ENCODE measurements at regions not wholly inside any gene's neighbourhood (a gene's known extent, or its start where the extent isn't known, plus 50 kb on each side); places are given as distances from the start of the nearest gene placed in this dataset.

DNA sequence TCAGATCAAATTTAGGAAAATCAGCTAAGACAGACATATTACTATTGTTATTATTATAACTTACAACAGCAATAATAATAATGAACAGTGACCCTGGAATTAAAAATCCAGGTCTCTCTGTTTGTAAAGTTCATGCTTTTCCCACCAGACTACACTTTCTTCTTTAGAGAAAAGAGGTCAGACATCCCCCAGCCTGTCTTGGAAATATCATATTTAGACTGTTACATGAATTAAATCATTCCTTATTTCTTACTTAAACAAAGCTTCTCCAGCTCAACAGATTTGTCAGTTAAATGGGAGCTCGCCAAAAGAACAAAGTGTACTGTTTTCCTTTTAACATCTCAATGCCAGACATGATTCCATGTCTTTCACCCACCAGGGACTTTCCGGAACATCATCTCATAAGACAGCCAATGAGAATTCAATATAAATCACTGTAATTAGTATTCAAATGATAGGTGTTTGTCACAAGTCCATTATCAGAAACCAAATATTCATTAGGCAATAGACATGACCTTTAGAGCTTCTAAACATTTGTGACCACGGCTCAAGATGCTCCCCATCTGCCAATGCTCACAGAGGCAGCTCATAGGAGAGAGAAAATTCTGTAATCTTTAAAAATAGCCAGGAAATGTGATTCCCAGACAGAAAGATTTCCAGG is 351.9 kb downstream of the ENC1 start:
- DNase-seq (ENCODE audit: low read depth), result no peak

DNA sequence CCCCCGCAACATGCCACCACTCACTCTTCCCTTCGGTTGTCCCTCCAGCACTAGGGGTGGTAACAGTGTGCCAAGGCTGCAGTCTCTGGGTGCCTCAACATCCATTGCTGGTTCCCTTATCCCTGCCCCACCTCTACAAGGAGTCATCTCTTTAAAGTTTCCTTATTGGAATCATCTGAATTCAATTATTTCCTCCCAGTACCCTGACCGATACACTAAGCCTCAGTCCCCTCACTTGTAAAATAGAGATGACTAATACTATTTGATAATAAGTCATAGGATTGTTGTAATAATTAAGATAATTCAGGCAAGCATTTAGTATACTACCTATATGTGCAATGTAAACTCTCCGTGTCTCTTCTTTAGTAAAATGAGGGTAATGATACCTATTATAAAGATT is 352.5 kb downstream of the ENC1 start:
- no peak for DNase-seq (ENCODE audit: low read depth)

- no peak for DNase-seq (ENCODE audit: low read depth)
Measured at GRCh38 chr5:74286734-74287695, 353.5 kb downstream of the ENC1 start.

DNA sequence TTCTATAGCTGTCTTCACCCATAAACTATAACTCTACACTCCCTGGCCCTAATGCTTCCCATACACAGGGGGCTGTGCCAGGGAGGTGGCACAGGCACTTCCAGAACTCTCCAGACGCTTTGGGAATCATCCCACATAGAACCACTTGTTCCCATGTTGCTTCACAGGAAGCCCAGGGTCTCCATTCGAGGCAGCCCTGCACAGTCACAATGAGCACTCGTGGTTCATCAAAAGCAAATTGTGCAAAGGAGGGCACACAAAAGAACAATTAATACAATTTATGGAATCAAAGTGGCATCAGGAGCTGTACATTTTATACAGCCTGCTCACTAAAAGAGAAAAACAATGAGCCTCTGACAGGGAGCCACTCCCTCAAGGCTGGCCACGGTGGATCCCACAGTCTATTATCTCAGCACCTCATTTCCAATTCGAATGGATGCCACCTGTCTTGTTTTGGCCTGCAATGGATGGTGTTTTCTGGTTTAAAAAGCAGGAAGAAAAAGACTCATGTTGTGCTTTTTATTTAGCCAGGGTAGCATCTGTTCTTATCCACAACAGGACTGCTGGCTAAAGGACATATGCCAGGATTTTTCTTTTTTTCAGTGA is 354.8 kb downstream of the ENC1 start:
- no peak for DNase-seq (ENCODE audit: low read depth)

DNA sequence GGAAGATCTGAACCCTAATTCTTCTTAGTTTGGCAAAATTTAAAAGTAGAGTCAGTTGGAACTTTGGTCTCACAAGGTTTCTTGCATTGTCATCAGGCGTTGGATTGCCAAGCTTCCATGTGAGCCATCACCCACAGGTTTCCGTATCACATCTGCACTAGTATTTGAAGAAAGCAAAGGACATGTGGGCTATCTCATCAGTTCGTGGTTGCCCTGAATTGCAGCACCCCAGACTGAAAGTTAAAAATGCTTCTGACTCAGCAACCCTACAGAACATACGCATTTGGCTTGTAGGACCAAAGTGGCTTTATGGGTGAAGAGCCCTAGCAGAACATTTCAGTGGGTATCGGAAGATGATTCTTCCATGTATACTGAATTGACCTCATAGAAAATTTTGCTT is 358.0 kb downstream of the ENC1 start:
- no peak for DNase-seq (ENCODE audit: low read depth)

- DNase-seq (ENCODE audit: low read depth), result no peak
Measured at GRCh38 chr5:74281166-74281565, 359.4 kb downstream of the ENC1 start.

GRCh38 chr5:74280306-74280705 is 360.2 kb downstream of the ENC1 start:
- no peak for DNase-seq (ENCODE audit: low read depth)

DNA sequence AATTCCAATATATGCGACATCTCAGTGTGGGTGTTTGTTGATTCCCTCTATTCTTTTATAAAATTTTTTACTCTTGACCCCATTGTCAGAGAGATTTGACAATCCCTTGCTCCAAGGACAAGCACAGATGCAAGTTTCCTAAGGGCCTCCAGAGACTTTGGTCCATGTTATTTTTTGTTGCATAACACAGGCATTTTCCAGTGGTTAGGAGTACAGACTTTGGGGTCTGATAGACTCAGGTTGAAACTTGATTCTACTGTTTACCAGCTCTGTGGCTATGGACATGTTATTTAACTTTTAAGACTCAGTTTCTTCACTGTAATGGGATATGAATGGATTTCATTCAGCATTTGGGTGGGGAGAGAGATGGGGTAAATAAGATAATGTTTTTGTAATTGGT is 361.3 kb downstream of the ENC1 start:
- DNase-seq (ENCODE audit: low read depth), result no peak

DNA sequence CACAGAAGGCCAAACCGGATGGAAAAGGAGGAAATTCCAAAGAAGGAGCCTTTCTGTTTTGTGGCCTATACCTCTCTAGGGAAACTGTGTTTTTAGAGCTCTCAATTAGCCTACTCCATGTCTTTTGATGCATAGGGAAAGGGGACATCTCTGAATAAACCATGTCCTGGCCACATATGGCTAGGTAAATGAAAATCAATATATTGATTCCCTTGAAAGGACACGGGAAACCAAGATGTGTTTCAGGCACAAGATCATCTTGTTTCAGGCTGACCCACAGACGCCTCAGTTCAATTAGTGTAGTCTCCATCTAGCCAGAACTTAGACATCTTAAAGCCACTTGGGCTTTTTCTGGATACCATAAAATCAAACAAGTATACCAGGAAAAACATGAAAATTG is 363.1 kb downstream of the ENC1 start:
- no peak for DNase-seq (ENCODE audit: low read depth)

GRCh38 chr5:74275171-74275992 is 365.1 kb downstream of the ENC1 start:
- no peak for DNase-seq (ENCODE audit: low read depth)

DNA sequence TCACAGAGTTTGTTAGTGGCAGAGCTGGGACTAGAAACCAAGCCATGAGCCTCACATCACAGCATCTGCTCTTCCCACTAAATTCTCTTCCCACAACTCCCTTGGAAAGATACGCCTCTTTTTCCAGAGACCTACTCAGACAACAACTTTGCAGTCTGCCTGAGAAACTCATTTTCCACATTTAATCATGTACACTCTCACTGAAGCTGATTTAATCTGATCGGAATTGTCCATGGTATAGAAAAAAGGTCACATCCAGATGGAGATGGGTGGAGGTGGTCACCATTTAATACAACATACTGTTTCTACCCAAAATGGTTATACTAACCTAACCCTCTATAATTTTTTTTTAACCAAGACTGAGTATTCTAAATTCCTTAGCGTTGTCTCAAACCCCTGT is 366.2 kb downstream of the ENC1 start:
- DNase-seq (ENCODE audit: low read depth), result no peak

DNA sequence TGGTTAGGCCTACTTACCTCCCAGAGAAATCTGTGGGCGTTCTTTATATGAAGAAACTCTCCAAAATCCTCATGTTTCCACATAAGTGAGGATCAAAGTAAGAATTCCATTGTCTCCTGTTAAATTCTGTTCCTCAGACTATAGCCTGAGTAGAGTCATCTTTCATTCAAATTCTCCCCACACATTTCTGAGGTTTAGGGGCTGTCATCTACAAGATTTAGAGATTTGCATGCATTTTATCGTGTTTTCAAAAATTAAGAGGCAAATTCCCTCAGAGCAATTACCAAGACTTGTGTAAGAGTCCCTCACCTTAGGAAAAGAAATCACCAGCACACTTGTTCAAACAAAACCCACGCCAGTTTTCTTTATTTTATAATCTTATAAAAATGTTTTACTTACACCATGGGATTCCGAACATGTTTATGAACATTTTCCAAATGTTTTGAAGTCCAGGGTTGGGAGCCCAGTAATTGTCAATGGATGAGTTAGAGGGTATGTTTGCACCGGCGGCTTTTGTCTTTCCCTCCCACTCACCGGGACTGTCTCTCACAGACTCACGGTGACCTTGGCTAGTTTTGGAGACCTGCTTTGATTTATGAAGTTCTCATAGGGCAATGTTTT is 367.6 kb downstream of the ENC1 start:
- peak; percentile 63 for DNase-seq (ENCODE audit: low read depth)

DNA sequence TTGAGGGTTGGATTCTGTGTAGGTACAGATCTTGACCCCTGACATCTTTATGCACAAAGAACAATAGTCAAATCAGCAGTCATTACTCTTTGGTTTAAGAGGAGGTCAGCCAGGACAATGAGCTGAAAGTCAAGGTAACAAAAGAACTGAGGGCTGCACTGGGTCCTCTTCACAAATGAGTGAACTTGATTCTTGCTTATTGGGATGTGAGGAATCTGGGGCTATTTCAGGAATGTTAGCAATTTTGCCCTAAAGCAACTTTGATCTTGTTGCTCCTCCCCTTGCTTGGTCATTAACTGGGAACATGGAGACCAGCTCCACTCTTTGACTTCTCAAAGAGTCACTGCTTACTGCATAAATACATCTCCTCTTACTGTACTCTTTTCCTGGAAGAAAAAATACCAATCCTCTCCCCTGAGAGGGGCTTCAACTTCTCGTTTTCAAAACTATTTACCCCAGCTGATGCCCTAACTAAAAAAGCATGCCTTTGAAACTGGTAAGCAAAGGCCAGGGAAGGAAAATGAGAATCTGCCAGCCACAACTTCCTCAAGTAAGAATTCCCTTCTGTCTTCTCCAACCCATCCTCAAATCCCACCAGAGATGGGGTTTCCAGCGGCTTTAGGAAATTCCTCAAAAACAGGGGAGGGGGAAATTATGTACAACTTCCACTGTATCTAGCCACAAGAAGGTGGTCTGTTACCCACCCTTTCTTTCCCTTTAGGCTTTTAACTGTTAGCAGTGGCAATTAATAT is 368.3 kb downstream of the ENC1 start:
- DNase-seq (ENCODE audit: low read depth), result peak; percentile 98

GRCh38 chr5:74268297-74268696 is 372.2 kb downstream of the ENC1 start:
- no peak for DNase-seq (ENCODE audit: low read depth)

DNA sequence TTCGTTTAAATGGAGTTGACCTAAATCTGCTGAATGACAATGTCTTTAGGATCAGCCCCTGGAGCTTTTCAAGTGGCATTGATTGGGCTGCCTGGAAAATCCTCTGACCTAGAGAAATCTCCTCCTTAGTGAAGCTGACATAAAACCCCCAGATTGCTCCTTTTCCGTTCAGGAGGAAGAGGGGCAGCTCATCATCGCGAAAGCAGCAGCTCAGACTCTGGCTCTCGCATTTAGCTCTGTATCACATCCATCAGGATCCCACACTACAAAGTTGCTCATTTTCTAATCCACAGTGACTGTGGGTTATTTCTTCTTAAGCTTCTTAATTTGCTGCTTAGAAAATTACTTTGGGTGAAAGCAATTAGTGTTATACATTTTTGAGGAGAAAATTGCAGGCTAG is 373.7 kb downstream of the ENC1 start:
- no peak for DNase-seq (ENCODE audit: low read depth)

- no peak for DNase-seq (ENCODE audit: low read depth)
Measured at GRCh38 chr5:74266132-74266531, 374.4 kb downstream of the ENC1 start.

DNA sequence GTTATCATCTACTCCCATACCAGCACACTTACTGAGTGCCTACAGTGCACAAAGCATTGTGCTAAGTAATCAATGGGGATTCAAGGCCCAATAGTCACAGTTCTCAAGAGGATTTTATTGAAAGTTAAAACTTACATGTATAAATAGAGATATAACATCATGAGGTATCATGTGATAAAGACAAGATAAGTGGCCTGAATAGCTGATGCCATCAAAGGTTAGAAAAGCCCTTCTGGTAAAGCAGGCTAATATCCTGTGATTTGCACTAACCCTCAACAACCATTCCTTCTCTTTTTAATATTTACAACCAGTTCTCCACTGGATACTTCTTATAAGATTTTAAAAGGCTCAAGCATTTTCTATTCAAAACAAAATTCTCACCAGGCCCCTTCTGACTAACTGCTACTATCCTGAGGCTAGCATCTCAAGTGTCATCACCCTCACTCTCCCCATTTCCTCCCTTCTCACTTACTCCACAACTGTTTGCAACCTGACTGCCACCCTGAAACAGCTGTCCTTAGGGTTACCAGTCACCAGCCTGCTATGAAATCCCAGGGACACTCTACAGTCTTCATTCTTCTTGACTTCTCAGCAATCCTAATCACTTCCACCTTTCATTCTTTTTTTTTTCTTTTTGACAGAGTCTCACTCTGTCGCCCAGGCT is 377.9 kb downstream of the ENC1 start:
- no peak for DNase-seq (ENCODE audit: low read depth)

DNA sequence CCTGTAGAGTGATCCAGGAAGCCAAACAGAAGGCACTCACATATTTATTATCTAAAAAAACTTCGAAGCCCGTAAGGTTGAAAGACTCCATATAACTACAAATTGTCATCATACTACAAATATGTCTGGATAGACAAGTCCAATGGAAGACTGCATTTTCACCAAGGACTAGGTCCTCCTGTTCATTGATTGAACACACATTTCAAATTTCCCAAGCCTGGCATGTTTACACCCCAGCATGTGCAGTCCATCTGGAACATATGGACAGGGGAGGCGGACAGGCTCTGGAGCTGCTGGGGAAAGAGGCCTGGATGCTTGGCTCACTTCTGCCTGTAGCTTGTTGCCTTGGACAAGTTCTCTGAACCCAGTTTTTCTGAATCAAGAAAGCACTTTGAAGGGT is 378.7 kb downstream of the ENC1 start:
- DNase-seq (ENCODE audit: low read depth), result no peak

DNA sequence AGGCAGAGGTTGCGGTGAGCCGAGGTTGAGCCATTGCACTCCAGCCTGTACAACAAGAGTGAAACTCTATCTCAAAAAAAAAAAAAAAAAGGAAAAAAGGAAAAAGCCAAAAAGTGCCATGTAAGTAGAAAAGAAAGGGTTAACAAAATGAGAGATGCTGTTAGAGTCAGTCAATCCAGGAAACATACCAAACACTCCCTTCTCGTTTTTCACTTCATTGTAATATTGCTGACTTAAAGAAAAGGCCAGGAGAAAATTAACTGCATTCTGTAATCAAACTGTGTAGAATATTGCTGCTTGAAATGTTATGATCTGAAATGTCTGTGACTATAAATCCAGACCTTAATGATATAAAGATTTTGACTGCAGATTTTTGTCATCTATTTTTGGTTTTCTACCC is 379.1 kb downstream of the ENC1 start:
- no peak for DNase-seq (ENCODE audit: low read depth)

DNA sequence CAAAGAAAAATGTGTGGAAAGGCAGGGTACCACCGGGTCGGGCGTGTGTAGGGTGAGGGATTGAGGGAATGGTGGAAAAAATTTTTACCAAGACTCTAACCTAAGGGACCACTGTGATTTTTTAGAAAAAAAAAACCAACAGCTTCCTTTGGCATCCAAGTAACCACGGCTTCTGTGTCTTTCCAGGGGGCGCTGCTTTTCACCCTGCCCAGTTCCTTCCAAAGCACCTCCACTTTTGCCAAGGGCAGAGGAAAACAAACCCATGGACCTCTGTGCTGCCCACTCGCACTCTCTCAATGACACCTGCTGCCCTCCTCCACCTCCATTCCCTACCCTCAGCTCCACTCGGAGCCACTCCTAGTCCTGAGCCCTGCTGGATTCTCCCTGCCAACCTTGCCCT is 381.0 kb downstream of the ENC1 start:
- DNase-seq (ENCODE audit: low read depth), result no peak
